ENCODE measurements at regions not wholly inside any gene's neighbourhood (a gene's known extent, or its start where the extent isn't known, plus 50 kb on each side); places are given as distances from the start of the nearest gene placed in this dataset.

DNA sequence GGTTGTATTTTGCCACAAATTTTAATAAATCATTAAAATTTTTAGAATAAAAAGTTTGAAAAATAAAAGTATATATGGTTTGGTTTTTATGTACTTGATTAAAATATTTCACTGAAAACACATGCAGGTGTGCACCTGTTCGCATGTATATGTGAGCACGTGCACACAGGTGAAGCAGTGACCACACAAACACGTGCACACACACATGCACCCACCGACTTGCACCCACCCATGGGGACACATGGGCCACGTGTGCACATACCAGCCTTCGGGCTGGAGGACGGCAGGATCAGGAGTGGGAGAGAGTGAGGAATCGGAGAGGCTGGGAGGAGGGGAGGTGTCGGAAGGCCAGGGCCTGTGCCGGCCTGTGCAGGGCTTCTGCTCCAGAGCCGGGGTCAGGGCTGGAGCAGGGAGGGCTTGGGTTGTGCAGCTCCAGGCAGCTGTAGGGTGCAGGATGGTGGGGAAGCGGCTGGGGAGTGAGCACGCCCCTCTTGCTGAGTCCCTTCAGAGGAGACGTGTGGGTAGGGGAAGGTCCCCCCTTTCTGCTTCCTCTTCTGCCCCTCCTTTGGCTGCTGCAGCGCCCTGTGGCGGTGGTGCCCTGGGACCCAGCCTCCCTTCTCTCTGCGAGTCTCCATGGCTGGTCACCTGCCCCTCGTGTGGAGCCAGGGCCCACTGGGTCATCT is 106.9 kb upstream of the HDAC4 start:
- H3K9me3 ChIP-seq (ENCODE audit: control insufficient read depth in 2 of 2, insufficient read depth in 1 of 2, low read length in 1 of 2) = peaks cover 2 to 14% of the 10 kb centered on the region in 2 donors
- WGBS = 66% methylated on average over 18 of the region's 18 CpGs
- H3K4me1 ChIP-seq (ENCODE audit: control insufficient read depth in 2 of 2, insufficient read depth in 2 of 2, low read length in 2 of 2) = peaks cover 10 to 31% of the 10 kb centered on the region in 2 donors
- no peak overlapping the region for H3K27ac ChIP-seq (ENCODE audit: low read depth in 1 of 2, low read length in 1 of 2)
- no peaks in the 10 kb centered on the region for H3K36me3 ChIP-seq (ENCODE audit: control insufficient read depth in 2 of 2, insufficient read depth in 2 of 2, low read length in 1 of 2)
- H3K4me3 ChIP-seq (ENCODE audit: low read length in 2 of 2) = no peak overlapping the region
- H3K27me3 ChIP-seq (ENCODE audit: control insufficient read depth in 2 of 2, insufficient read depth in 1 of 2, low read length in 1 of 2) = no peaks in the 10 kb centered on the region
- DNase-seq (ENCODE audit: low read depth in 6 of 9, low spot score in 9 of 9) = peak in 4 of 9 donors; percentile 15 to 61 (median 22)

DNA sequence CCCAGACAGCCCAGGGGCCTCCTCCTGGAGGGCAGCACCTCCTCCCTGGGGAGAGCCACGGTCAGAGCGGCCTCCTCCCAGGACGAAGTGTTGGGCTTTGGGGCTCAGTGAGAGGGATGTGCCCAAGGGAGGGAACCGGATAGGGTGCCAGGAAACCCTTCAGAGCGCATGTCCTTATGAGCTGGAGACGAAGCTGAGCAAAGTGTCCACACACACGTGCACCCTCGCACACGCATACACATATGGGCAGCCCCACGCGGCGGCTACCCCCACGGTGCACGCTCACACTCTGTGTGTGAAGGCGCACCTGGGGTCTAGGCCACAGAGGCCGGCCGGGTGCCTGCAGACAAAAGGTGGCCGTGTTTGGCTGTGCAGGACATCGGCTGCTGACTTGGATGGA is 106.1 kb upstream of the HDAC4 start:
- Histone ChIP-seq H3K36me3 (ENCODE audit: control insufficient read depth in 2 of 2, insufficient read depth in 2 of 2, low read length in 1 of 2) (no peaks in the 10 kb centered on the region), H3K9me3 (ENCODE audit: control insufficient read depth in 2 of 2, insufficient read depth in 1 of 2, low read length in 1 of 2) (peaks cover under 1 to 7% of the 10 kb centered on the region in 2 donors), H3K27ac (ENCODE audit: low read depth in 1 of 2, low read length in 1 of 2) (no peak overlapping the region), H3K4me3 (ENCODE audit: low read length in 2 of 2) (no peak overlapping the region), H3K4me1 (ENCODE audit: control insufficient read depth in 2 of 2, insufficient read depth in 2 of 2, low read length in 2 of 2) (peaks cover 10 to 31% of the 10 kb centered on the region in 2 donors), H3K27me3 (ENCODE audit: control insufficient read depth in 2 of 2, insufficient read depth in 1 of 2, low read length in 1 of 2) (no peaks in the 10 kb centered on the region)
- no peak for DNase-seq (ENCODE audit: low read depth in 6 of 9, low spot score in 9 of 9)
- 97% methylated on average over 19 of the region's 19 CpGs for WGBS

DNA sequence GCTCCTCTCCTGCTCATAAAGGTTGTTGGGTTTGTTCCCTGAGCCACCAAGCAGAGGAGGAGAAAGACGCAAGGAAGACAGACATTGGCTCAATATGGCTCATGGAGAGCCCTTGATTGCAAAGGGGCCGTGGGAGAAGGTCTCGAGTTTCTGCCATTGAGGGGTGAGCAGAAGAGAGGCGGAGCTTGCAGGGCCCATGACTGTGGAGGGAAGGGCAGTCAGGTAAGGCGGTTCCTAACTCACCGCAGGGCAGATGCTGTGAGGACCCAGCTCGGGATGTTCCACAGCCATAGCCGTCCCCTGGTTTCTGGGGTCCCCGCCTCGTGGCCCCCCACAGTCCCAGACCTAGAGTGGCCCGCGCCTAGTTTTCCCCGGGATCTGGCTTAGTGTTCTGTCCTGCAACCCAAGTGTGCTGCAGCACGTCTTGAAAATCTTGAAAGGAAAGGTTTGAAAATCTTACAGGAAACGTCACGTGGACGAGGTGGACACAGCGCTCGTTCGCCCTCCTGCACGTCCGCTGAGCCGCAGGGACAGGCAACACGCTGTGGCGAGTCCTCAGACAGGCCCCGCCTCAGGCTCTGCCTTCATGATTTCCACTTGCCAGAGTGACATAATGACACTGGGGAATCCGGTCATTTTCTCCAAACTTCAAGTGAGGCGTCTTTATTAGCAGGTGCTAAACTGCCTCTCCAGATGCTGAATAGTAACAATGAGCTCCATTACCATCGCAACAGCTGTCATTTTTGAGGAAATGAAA is 105.5 kb upstream of the HDAC4 start:
- no peak overlapping the region for H3K27ac ChIP-seq (ENCODE audit: low read depth in 1 of 2, low read length in 1 of 2)
- H3K4me3 ChIP-seq (ENCODE audit: low read length in 2 of 2) = no peak overlapping the region
- 95% methylated on average over 29 of the region's 29 CpGs for WGBS
- no peak for DNase-seq (ENCODE audit: low read depth in 6 of 9, low spot score in 9 of 9)
- H3K27me3 ChIP-seq (ENCODE audit: control insufficient read depth in 2 of 2, insufficient read depth in 1 of 2, low read length in 1 of 2) = peaks cover 0 to 1% of the 10 kb centered on the region in 2 donors
- H3K4me1 ChIP-seq (ENCODE audit: control insufficient read depth in 2 of 2, insufficient read depth in 2 of 2, low read length in 2 of 2) = peaks cover 10 to 33% of the 10 kb centered on the region in 2 donors
- H3K9me3 ChIP-seq (ENCODE audit: control insufficient read depth in 2 of 2, insufficient read depth in 1 of 2, low read length in 1 of 2) = peaks cover 0 to 5% of the 10 kb centered on the region in 2 donors
- no peaks in the 10 kb centered on the region for H3K36me3 ChIP-seq (ENCODE audit: control insufficient read depth in 2 of 2, insufficient read depth in 2 of 2, low read length in 1 of 2)

DNA sequence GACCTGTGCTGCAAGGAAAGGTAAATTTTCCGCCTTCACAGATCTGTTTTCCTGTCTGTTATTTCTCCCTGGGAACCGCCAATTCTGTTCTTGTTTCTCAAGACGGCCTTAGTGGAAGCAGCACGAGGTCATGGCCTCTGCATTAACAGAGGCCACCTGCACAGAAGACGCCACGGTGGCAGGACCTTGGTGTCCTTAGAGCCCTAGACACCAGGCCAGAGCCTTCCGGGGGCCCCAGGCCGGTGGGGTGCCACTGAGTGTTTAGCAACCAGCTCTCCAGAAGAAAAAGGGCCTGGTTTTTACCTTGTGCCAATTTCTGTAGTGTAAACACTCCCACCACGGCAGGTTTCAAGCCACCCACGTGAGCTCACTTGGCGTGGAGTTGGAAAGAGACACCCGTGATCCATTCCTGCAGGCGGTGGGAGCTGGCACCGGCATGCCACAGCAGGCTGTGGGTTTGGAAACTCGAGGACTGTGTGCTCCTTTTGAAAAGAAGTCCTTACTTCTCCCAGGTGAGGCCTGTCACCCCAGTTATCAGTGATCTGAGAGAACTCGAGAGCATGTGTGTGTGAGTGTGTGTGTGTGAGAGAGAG is 103.9 kb upstream of the HDAC4 start:
- Histone ChIP-seq H3K9me3 (ENCODE audit: control insufficient read depth in 2 of 2, insufficient read depth in 1 of 2, low read length in 1 of 2) (peaks cover 0 to 5% of the 10 kb centered on the region in 2 donors), H3K4me3 (ENCODE audit: low read length in 2 of 2) (no peak overlapping the region), H3K27me3 (ENCODE audit: control insufficient read depth in 2 of 2, insufficient read depth in 1 of 2, low read length in 1 of 2) (peaks cover 0 to 4% of the 10 kb centered on the region in 2 donors), H3K27ac (ENCODE audit: low read depth in 1 of 2, low read length in 1 of 2) (no peak overlapping the region), H3K4me1 (ENCODE audit: control insufficient read depth in 2 of 2, insufficient read depth in 2 of 2, low read length in 2 of 2) (peaks cover 10 to 33% of the 10 kb centered on the region in 2 donors), H3K36me3 (ENCODE audit: control insufficient read depth in 2 of 2, insufficient read depth in 2 of 2, low read length in 1 of 2) (no peaks in the 10 kb centered on the region)
- WGBS = 91% methylated on average over 16 of the region's 16 CpGs
- no peak for DNase-seq (ENCODE audit: low read depth in 6 of 9, low spot score in 9 of 9)

DNA sequence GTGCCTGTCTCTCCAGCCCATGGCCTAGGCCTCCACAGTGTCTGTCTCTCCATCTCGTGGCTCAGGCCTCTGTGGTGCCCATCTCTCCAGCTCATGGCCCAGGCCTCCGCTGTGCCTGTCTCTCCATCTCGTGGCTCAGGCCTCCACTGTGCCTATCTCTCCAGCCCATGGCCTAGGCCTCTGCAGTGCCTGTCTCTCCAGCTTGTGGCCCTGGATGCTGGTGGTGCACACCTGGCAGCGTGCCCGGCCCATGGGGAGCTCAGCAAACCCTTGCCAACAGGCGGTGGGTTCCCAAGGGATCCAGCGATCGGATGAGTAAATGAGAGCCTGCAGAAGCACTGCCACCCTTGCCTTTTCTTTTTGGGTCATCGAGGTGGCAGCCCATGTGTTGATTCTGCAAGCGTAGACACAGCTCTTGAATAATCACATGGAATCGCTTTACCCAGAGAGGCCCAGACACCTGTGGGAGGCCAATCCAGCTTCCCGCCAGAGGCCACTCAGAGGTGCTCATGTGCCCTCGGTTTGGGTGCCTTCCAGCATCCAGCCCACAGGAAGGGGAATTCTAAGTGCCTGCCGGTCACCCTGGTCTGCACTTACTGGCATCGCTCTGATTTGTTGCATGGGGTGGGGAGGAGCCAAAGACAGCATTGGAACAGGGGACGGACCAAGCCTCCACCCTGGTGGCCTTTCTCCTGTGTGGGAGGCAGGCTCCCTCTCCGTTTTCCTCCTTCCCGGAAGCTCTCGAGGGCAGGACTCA is 101.8 kb upstream of the HDAC4 start:
- H3K36me3 ChIP-seq (ENCODE audit: control insufficient read depth in 2 of 2, insufficient read depth in 2 of 2, low read length in 1 of 2) = no peaks in the 10 kb centered on the region
- 91% methylated on average over 19 of the region's 19 CpGs for WGBS
- peaks cover 0 to 4% of the 10 kb centered on the region in 2 donors for H3K27me3 ChIP-seq (ENCODE audit: control insufficient read depth in 2 of 2, insufficient read depth in 1 of 2, low read length in 1 of 2)
- peaks cover 1 to 15% of the 10 kb centered on the region in 2 donors for H3K4me1 ChIP-seq (ENCODE audit: control insufficient read depth in 2 of 2, insufficient read depth in 2 of 2, low read length in 2 of 2)
- no peak overlapping the region for H3K27ac ChIP-seq (ENCODE audit: low read depth in 1 of 2, low read length in 1 of 2)
- no peak for DNase-seq (ENCODE audit: low read depth in 6 of 9, low spot score in 9 of 9)
- H3K4me3 ChIP-seq (ENCODE audit: low read length in 2 of 2) = no peak overlapping the region
- peaks cover 0 to 5% of the 10 kb centered on the region in 2 donors for H3K9me3 ChIP-seq (ENCODE audit: control insufficient read depth in 2 of 2, insufficient read depth in 1 of 2, low read length in 1 of 2)

DNA sequence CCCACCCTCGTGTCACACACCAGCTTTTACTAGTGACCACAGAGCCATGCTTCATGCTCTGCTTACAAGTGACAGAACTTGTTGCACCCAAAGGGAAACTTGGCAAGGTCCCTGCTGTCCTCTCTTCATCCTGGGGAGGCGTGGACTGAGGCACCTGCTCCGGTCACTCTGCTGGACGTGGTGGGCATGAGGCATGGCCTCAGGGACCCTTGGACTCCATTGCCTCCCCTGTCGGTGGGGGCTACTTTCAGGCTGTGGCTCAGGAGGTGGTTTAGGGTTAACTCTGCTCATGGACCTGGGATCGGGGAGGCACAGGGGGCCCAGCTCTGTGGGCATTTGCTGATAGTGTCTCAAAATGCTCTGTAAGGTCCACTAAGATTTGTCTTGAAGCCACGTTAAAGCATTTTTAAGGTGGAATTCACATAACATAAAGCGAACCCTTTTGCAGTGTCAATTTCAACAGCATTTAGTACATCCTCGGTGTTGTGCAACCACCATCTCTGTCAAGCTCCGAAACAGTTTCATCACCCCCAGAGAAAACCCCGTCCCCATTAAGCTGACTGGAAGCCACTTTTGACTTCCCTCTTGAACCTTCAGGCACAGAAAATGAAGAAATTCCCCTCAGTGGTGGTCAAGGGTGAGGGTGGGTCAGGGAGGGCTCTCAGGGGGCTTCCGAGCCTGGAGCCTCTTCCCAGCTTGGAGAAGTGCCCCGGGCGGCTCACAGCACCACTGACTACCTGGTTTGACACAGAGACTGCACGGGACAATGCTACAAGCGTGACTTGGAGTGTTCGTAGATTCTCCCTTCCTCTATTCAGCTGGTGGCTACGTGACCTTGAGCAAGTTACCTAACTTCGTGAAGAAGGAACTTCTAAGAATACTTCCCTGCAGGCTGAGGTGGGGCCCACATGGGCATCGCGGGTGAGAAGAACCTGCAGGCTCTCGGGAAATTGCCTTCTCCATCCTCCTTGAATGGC is 100.0 kb upstream of the HDAC4 start:
- Histone ChIP-seq H3K4me1 (ENCODE audit: control insufficient read depth in 2 of 2, insufficient read depth in 2 of 2, low read length in 2 of 2) (peaks cover 0 to 14% of the 10 kb centered on the region in 2 donors), H3K4me3 (ENCODE audit: low read length in 2 of 2) (no peak overlapping the region), H3K36me3 (ENCODE audit: control insufficient read depth in 2 of 2, insufficient read depth in 2 of 2, low read length in 1 of 2) (no peaks in the 10 kb centered on the region), H3K27ac (ENCODE audit: low read depth in 1 of 2, low read length in 1 of 2) (no peak overlapping the region), H3K9me3 (ENCODE audit: control insufficient read depth in 2 of 2, insufficient read depth in 1 of 2, low read length in 1 of 2) (peaks cover 0 to 10% of the 10 kb centered on the region in 2 donors), H3K27me3 (ENCODE audit: control insufficient read depth in 2 of 2, insufficient read depth in 1 of 2, low read length in 1 of 2) (peaks cover 0 to 4% of the 10 kb centered on the region in 2 donors)
- DNase-seq (ENCODE audit: low read depth in 6 of 9, low spot score in 9 of 9) = no peak
- WGBS = 78% methylated on average over 22 of the region's 22 CpGs

DNA sequence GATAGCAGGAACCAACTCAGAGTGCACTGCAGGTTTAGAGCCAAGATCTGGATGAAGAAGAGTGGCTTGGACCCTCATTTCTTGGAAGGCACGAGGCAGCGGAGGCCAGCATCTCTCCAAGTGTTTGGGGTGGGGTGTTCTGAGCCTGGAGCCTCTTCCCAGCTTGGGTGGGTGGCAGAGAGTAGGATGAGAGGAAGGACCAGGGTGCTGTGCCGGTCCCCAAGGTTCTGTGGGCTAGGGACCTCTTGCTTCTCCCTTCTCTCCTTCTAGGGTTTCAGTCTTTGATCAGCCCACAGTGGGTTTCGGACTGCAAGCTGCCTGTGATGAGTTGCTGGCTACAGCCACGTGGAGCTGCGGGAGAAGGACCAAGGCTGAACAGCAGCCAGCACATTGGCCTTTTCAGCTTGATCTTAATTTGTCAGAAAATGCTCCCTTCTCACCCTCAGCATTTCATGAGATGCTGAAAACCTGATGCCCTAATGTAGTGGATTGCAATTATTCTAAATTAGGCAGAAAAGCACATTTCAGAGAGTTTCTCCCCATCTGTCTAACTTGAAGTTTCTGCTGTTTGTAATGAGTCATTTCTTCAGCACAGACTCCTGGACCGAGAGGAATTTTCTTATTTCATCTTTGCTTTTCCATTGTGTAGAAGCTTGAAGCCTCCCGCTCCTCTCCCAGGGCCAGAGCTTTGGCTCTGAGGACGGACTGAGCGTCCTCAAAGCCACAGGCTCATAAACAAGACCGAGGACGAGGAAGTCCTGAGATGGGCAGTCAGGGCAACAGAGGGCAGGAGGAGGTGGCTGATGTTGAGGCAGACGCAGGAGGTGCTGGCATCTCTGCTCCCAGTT is 99.1 kb upstream of the HDAC4 start:
- no peak overlapping the region for H3K4me3 ChIP-seq (ENCODE audit: low read length in 2 of 2)
- no peak for DNase-seq (ENCODE audit: low read depth in 6 of 9, low spot score in 9 of 9)
- H3K27me3 ChIP-seq (ENCODE audit: control insufficient read depth in 2 of 2, insufficient read depth in 1 of 2, low read length in 1 of 2) = peaks cover 0 to 4% of the 10 kb centered on the region in 2 donors
- 87% methylated on average over 13 of the region's 13 CpGs for WGBS
- H3K4me1 ChIP-seq (ENCODE audit: control insufficient read depth in 2 of 2, insufficient read depth in 2 of 2, low read length in 2 of 2) = peaks cover 0 to 9% of the 10 kb centered on the region in 2 donors
- H3K36me3 ChIP-seq (ENCODE audit: control insufficient read depth in 2 of 2, insufficient read depth in 2 of 2, low read length in 1 of 2) = no peaks in the 10 kb centered on the region
- peaks cover 0 to 10% of the 10 kb centered on the region in 2 donors for H3K9me3 ChIP-seq (ENCODE audit: control insufficient read depth in 2 of 2, insufficient read depth in 1 of 2, low read length in 1 of 2)
- no peak overlapping the region for H3K27ac ChIP-seq (ENCODE audit: low read depth in 1 of 2, low read length in 1 of 2)
